Osteocyte (in vitro differentiated cells): ENCODE measurements at regions not wholly inside any gene's neighbourhood (a gene's known extent, or its start where the extent isn't known, plus 50 kb on each side); places are given as distances from the start of the nearest gene placed in this dataset.

Experiments
- DNase-seq: peaks from one replicate; pipeline ENCODE4 v3.0.0; 2021; ENCODE audit warnings: mixed read lengths; ENCODE audit not compliant: unreplicated experiment; ENCODE audit errors: extremely low spot score
- H3K27ac Mint-ChIP-seq: one replicate; pipeline ENCODE4 v1.8.0; 2021; ENCODE audit warnings: mild to moderate bottlenecking, mixed read lengths; ENCODE audit not compliant: unreplicated experiment
- H3K27me3 Mint-ChIP-seq: one replicate; pipeline ENCODE4 v1.8.0; 2021; ENCODE audit warnings: mixed read lengths; ENCODE audit not compliant: unreplicated experiment
- H3K36me3 Mint-ChIP-seq: one replicate; pipeline ENCODE4 v1.8.0; 2021; ENCODE audit warnings: mixed read lengths; ENCODE audit not compliant: unreplicated experiment
- H3K4me1 Mint-ChIP-seq: one replicate; pipeline ENCODE4 v1.8.0; 2021; ENCODE audit warnings: mixed read lengths; ENCODE audit not compliant: unreplicated experiment
- H3K4me3 Mint-ChIP-seq: one replicate; pipeline ENCODE4 v1.8.0; 2021; ENCODE audit warnings: mild to moderate bottlenecking, moderate library complexity, mixed read lengths; ENCODE audit not compliant: unreplicated experiment
- H3K9me3 Mint-ChIP-seq: one replicate; pipeline ENCODE4 v1.8.0; 2021; ENCODE audit warnings: mixed read lengths; ENCODE audit not compliant: unreplicated experiment
- TF ChIP-seq, protein P1 (sequence below): fragments of 200-600 bp; sonication (generic); IDR thresholded peaks from 2 replicates; pipeline ENCODE4 v1.5.0; 2021; ENCODE audit warnings: antibody characterized with exemption, mild to moderate bottlenecking, moderate library complexity

DNA sequence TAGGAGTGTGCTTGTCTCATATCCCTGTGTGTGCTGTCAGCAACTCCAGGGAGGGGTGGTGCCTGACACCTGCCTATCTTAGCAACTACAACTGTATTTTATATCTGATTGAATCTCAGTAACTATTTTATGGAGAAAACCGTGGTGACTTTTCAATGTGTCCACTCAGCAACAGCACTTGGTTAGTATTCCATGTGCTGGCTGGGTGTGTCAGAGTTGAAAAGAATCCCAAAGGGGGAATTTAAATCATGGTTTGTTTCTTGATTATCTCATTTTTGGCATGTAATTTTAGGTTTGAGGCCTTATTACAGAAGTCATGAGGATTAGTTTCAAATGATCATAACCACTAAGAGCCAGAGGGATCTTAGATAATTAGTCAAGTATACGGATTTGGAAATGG lies 425.7 kb upstream of the FZD8 start:
- Mint-ChIP-seq H3K9me3 (no peaks in the 10 kb centered on the region), H3K4me3 (no peak overlapping the region), H3K36me3 (no peaks in the 10 kb centered on the region), H3K27me3 (peaks cover 7% of the 10 kb centered on the region), H3K4me1 (no peaks in the 10 kb centered on the region), H3K27ac (no peak overlapping the region)
- no peak for DNase-seq
- TF ChIP-seq, protein P1, sequence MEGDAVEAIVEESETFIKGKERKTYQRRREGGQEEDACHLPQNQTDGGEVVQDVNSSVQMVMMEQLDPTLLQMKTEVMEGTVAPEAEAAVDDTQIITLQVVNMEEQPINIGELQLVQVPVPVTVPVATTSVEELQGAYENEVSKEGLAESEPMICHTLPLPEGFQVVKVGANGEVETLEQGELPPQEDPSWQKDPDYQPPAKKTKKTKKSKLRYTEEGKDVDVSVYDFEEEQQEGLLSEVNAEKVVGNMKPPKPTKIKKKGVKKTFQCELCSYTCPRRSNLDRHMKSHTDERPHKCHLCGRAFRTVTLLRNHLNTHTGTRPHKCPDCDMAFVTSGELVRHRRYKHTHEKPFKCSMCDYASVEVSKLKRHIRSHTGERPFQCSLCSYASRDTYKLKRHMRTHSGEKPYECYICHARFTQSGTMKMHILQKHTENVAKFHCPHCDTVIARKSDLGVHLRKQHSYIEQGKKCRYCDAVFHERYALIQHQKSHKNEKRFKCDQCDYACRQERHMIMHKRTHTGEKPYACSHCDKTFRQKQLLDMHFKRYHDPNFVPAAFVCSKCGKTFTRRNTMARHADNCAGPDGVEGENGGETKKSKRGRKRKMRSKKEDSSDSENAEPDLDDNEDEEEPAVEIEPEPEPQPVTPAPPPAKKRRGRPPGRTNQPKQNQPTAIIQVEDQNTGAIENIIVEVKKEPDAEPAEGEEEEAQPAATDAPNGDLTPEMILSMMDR: no peak

GRCh38 chr10:36066850-36067249 lies 424.8 kb upstream of the FZD8 start:
- Mint-ChIP-seq H3K36me3 (no peaks in the 10 kb centered on the region), H3K4me3 (no peak overlapping the region), H3K27ac (no peak overlapping the region), H3K4me1 (no peaks in the 10 kb centered on the region), H3K27me3 (peaks cover 7% of the 10 kb centered on the region), H3K9me3 (no peaks in the 10 kb centered on the region)
- DNase-seq: no peak
- TF ChIP-seq, protein P1: no peak

DNA sequence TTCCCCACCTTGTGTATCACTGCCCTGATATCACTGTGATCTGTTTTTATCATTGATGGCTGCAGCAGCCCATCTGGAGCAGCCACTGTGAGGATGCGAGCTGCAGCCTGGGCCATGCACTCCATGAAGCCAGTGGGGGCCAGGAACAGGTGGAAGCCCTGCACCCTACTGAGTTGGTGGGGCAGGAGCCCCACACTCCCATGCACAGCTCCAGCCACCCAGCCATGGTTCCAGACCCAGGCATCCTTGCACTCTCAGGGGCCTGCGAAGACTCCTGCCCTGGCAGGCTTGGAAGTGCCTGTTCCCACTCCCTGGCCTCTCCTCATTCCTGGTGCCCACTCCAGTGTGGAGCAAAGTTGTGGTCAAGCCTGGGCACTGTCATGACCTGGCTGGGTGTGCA lies 424.0 kb upstream of the FZD8 start:
- DNase-seq: no peak
- no peaks in the 10 kb centered on the region for H3K9me3 Mint-ChIP-seq
- H3K4me1 Mint-ChIP-seq: no peaks in the 10 kb centered on the region
- no peaks in the 10 kb centered on the region for H3K36me3 Mint-ChIP-seq
- TF ChIP-seq, protein P1: no peak
- H3K4me3 Mint-ChIP-seq: no peak overlapping the region
- H3K27ac Mint-ChIP-seq: no peak overlapping the region
- peaks cover 7% of the 10 kb centered on the region for H3K27me3 Mint-ChIP-seq

GRCh38 chr10:36063396-36063795 lies 421.3 kb upstream of the FZD8 start:
- H3K4me1 Mint-ChIP-seq: peaks cover 3% of the 10 kb centered on the region
- H3K27me3 Mint-ChIP-seq: peaks cover 7% of the 10 kb centered on the region
- H3K4me3 Mint-ChIP-seq: no peak overlapping the region
- no peak for DNase-seq
- TF ChIP-seq, protein P1: no peak
- no peak overlapping the region for H3K27ac Mint-ChIP-seq
- no peaks in the 10 kb centered on the region for H3K36me3 Mint-ChIP-seq
- no peaks in the 10 kb centered on the region for H3K9me3 Mint-ChIP-seq

GRCh38 chr10:36057731-36058130 lies 415.6 kb upstream of the FZD8 start:
- Mint-ChIP-seq H3K4me3 (no peak overlapping the region), H3K27me3 (no peaks in the 10 kb centered on the region), H3K4me1 (peaks cover 15% of the 10 kb centered on the region), H3K36me3 (peaks cover 4% of the 10 kb centered on the region), H3K27ac (no peak overlapping the region), H3K9me3 (peaks cover 14% of the 10 kb centered on the region)
- DNase-seq: no peak
- TF ChIP-seq, protein P1: no peak
